ENCODE measurements at regions not wholly inside any gene's neighbourhood (a gene's known extent, or its start where the extent isn't known, plus 50 kb on each side); places are given as distances from the start of the nearest gene placed in this dataset.

GRCh38 chr2:103740631-103741030, 978.8 kb downstream of the TMEM182 start:
- DNase-seq = no peak
- Histone ChIP-seq H3K36me3 (ENCODE audit: insufficient read depth in 1 of 2, low read depth in 1 of 2) (no peaks in the 10 kb centered on the region), H3K27ac (no peak overlapping the region), H3K9me3 (no peaks in the 10 kb centered on the region), H3K4me3 (no peak overlapping the region), H3K27me3 (ENCODE audit: insufficient read depth in 3 of 3, low read length in 2 of 3) (no peaks in the 10 kb centered on the region), H3K4me1 (no peaks in the 10 kb centered on the region)
- WGBS, 3 donors = 83 to 92% (median 89%) methylated on average over 1 of the region's 1 CpG
- intact Hi-C loops (cut with DNase I) = no loop called here
- TF ChIP-seq, protein P1, sequence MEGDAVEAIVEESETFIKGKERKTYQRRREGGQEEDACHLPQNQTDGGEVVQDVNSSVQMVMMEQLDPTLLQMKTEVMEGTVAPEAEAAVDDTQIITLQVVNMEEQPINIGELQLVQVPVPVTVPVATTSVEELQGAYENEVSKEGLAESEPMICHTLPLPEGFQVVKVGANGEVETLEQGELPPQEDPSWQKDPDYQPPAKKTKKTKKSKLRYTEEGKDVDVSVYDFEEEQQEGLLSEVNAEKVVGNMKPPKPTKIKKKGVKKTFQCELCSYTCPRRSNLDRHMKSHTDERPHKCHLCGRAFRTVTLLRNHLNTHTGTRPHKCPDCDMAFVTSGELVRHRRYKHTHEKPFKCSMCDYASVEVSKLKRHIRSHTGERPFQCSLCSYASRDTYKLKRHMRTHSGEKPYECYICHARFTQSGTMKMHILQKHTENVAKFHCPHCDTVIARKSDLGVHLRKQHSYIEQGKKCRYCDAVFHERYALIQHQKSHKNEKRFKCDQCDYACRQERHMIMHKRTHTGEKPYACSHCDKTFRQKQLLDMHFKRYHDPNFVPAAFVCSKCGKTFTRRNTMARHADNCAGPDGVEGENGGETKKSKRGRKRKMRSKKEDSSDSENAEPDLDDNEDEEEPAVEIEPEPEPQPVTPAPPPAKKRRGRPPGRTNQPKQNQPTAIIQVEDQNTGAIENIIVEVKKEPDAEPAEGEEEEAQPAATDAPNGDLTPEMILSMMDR (IDR thresholded peaks at IDR 0.05) = no peak
- ATAC-seq = no peak

DNA sequence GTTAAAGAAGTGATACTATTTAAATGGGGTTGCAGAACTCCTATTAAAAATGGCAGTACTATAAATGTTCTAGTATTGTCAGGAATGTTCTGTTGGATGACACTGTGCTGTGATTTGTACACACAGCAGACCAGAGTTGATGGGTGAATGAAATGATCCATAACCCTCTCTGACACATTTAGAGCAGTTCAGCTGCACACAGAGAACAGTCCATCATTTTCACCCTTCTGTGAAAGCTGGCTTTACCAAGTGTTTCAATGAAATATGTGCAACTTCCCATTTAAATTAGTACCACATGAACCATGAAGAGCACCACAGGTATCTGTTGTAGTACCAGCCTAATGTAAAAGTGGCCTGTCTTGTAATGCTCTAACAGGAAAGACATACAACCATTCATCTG, 981.4 kb downstream of the TMEM182 start:
- Histone ChIP-seq H3K4me1 (no peaks in the 10 kb centered on the region), H3K9me3 (no peaks in the 10 kb centered on the region), H3K27ac (no peak overlapping the region), H3K4me3 (no peak overlapping the region), H3K36me3 (ENCODE audit: insufficient read depth in 1 of 2, low read depth in 1 of 2) (no peaks in the 10 kb centered on the region), H3K27me3 (ENCODE audit: insufficient read depth in 3 of 3, low read length in 2 of 3) (no peaks in the 10 kb centered on the region)
- ATAC-seq = no peak
- intact Hi-C loops (cut with DNase I) = no loop called here
- DNase-seq = no peak
- TF ChIP-seq, protein P1 (IDR thresholded peaks at IDR 0.05) = no peak

DNA sequence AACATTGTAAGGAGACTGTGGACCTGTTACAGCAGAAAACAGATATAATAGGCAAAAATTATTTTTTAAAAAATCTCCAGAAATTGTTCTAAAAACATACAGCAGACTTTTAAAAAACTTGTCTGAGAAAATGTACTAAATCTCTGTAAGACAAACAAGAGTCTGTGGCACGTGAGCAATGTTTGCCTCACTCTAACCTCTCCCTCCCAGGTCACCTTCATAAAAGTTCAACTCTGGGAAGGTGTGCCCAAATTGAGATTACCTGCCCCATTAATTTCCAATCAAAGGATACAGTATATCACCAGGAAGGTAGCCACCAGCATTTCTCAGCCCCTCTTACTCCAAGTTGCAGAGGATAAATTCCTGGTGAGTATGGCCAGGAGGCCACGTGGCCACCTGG, 992.7 kb downstream of the TMEM182 start:
- Histone ChIP-seq H3K4me3 (no peak overlapping the region), H3K27me3 (ENCODE audit: insufficient read depth in 3 of 3, low read length in 2 of 3) (no peaks in the 10 kb centered on the region), H3K36me3 (ENCODE audit: insufficient read depth in 1 of 2, low read depth in 1 of 2) (no peaks in the 10 kb centered on the region), H3K4me1 (no peaks in the 10 kb centered on the region), H3K9me3 (no peaks in the 10 kb centered on the region), H3K27ac (no peak overlapping the region)
- intact Hi-C loops (cut with DNase I) = no loop called here
- no peak for DNase-seq
- 59 to 62% (median 61%) methylated on average over 2 of the region's 2 CpGs for WGBS, 3 donors
- ATAC-seq = no peak
- TF ChIP-seq, protein P1 (IDR thresholded peaks at IDR 0.05) = no peak

DNA sequence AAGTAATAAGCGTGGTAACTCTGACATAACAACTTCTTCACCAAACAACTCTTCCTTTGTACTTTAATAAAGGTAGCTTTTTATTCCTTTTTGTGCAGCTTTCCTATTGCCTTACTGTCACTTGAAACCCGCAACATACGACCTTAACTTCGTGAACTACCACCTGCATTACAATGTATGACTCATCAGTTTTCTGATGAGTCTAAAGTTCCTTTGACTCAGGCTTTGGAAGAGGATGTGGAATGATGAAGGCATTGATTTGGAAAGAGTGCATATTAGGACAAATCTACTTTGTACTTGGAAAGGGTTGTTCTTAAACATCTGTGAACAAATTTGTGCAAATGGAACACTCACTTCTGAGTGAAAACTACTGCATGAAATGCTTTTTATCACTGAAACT, 1012.1 kb downstream of the TMEM182 start:
- no peaks in the 10 kb centered on the region for H3K36me3 ChIP-seq (ENCODE audit: insufficient read depth in 1 of 2, low read depth in 1 of 2)
- WGBS, 3 donors = 52 to 62% (median 54%) methylated on average over 4 of the region's 4 CpGs
- no peaks in the 10 kb centered on the region for H3K4me1 ChIP-seq
- DNase-seq (no peak), ATAC-seq (no peak)
- TF ChIP-seq, protein P1 (IDR thresholded peaks at IDR 0.05) = no peak
- no peak overlapping the region for H3K27ac ChIP-seq
- H3K4me3 ChIP-seq = no peak overlapping the region
- no peaks in the 10 kb centered on the region for H3K9me3 ChIP-seq
- H3K27me3 ChIP-seq (ENCODE audit: insufficient read depth in 3 of 3, low read length in 2 of 3) = no peaks in the 10 kb centered on the region
- intact Hi-C loops (cut with DNase I) = no loop called here

DNA sequence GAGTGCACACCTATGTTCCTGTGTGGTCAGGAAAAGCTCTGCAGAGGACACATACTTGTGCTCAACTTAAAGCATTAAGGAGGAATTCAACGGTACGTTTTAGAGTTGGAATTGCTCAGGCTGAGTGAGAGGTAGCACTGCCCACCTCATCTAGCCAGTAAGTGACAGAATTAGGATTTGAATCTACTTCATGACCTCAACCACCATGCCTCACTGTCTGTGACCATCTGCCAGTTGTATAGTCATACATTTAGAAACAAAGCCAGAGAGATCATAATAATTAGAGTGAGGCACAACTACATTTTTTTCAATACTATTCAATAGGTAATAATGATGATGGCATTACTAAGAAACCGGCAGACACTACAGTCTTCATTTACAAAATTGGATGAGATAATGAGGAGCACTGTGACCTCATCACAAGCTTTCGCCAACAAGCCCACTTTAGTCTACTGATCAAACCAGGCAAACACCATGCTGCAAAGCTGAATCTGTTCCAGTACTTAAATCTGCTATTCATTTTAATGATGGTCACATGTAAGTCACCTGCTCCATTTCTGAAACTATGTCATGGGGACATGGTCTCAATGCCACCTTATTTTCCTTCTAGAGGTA, 1018.4 kb downstream of the TMEM182 start:
- Histone ChIP-seq H3K4me3 (no peak overlapping the region), H3K27me3 (ENCODE audit: insufficient read depth in 3 of 3, low read length in 2 of 3) (no peaks in the 10 kb centered on the region), H3K9me3 (no peaks in the 10 kb centered on the region), H3K36me3 (ENCODE audit: insufficient read depth in 1 of 2, low read depth in 1 of 2) (no peaks in the 10 kb centered on the region), H3K27ac (no peak overlapping the region), H3K4me1 (no peaks in the 10 kb centered on the region)
- intact Hi-C loops (cut with DNase I) = no loop called here
- TF ChIP-seq, protein P1 (IDR thresholded peaks at IDR 0.05) = no peak
- 67 to 74% (median 72%) methylated on average over 4 of the region's 4 CpGs for WGBS, 3 donors
- ATAC-seq (no peak), DNase-seq (no peak)

All from psoas muscle (tissue), 7 donors.